HEK293 (cell line): ENCODE measurements at regions not wholly inside any gene's neighbourhood (a gene's known extent, or its start where the extent isn't known, plus 50 kb on each side); places are given as distances from the start of the nearest gene placed in this dataset.

Source experiments
- CTCF ChIA-PET: fragments of 350-600 bp; formaldehyde crosslinking; extraction: SDS; loops from one replicate; lab custom pipeline; 2021; ENCODE audit warnings: antibody characterized with exemption; lab: Yijun Ruan, JAX
- POLR2A ChIA-PET: fragments of 300-600 bp; formaldehyde crosslinking; extraction: SDS; loops from one replicate; lab custom pipeline; 2020; ENCODE audit warnings: antibody characterized with exemption, inconsistent platforms; lab: Yijun Ruan, JAX
- H3K27ac ChIP-seq: fragments of 200-500 bp; sonication (Bioruptor generic); 2 replicates; pipeline ENCODE4 v1.5.1; 2014; ENCODE audit warnings: low read depth, low read length, control low read depth, inconsistent platforms; ENCODE audit errors: extremely low read depth
- H3K36me3 ChIP-seq, 2 experiments: fragments of 200-500 bp in 1 of 2; sonication (Bioruptor generic) in 1 of 2; 1 replicate in 1 of 2; 2 replicates in 1 of 2; pipeline ENCODE4 v1.5.1; 2014 to 2017; ENCODE audit warnings: inconsistent platforms in 2 of 2, low read length in 2 of 2; ENCODE audit not compliant: control insufficient read depth in 2 of 2, insufficient read depth in 1 of 2
- H3K4me1 ChIP-seq: fragments of 200-500 bp; sonication (Bioruptor generic); 2 replicates; pipeline ENCODE4 v1.5.1; 2014; ENCODE audit warnings: mild to moderate bottlenecking, low read length, inconsistent platforms; ENCODE audit not compliant: control insufficient read depth, insufficient read depth
- H3K4me3 ChIP-seq: 2 replicates; pipeline ENCODE4 v1.5.1; 2011; ENCODE audit warnings: low read depth, mild to moderate bottlenecking, control low read depth, low read length, moderate library complexity
- H3K9me3 ChIP-seq: fragments of 200-500 bp; sonication (Bioruptor generic); 2 replicates; pipeline ENCODE4 v1.5.1; 2014; ENCODE audit warnings: low read depth, low read length, inconsistent platforms; ENCODE audit not compliant: control insufficient read depth, insufficient read depth
- BCL11A ChIP-seq: fragments of 450-650 bp; formaldehyde crosslinking; IDR thresholded peaks from 2 replicates; pipeline ENCODE4 v1.5.1; 2016; ENCODE audit warnings: low read depth, missing biosample characterization, missing genetic modification characterization
- BCL11B ChIP-seq: fragments of 450-650 bp; formaldehyde crosslinking; IDR thresholded peaks from 2 replicates; pipeline ENCODE4 v1.5.1; 2016; ENCODE audit warnings: low read depth, missing biosample characterization, missing genetic modification characterization
- MEIS1 ChIP-seq: sonication (generic); formaldehyde crosslinking; IDR thresholded peaks from 2 replicates; pipeline ENCODE4 v1.8.1; 2022; ENCODE audit warnings: missing genetic modification reagents, mild to moderate bottlenecking, borderline replicate concordance
- PRDM4 ChIP-seq: fragments of 450-650 bp; formaldehyde crosslinking; IDR thresholded peaks from 2 replicates; pipeline ENCODE4 v1.5.1; 2017; ENCODE audit warnings: missing biosample characterization, missing genetic modification characterization
- RBAK ChIP-seq: fragments of 450-650 bp; formaldehyde crosslinking; IDR thresholded peaks from 2 replicates; pipeline ENCODE4 v1.5.1; 2016; ENCODE audit warnings: missing biosample characterization, missing genetic modification characterization
- TCF7L2 ChIP-seq: IDR thresholded peaks from 2 replicates; pipeline ENCODE4 v1.6.1; 2011; ENCODE audit warnings: low read depth, mild to moderate bottlenecking, inconsistent platforms, low read length, moderate library complexity, borderline replicate concordance
- ZBTB20 ChIP-seq: fragments of 450-650 bp; formaldehyde crosslinking; IDR thresholded peaks from 2 replicates; pipeline ENCODE4 v1.5.1; 2016; ENCODE audit warnings: missing biosample characterization, missing genetic modification characterization
- ZFP3 ChIP-seq: fragments of 450-650 bp; formaldehyde crosslinking; IDR thresholded peaks from 2 replicates; pipeline ENCODE4 v1.5.1; 2016; ENCODE audit warnings: low read depth, missing biosample characterization, missing genetic modification characterization
- ZIC2 ChIP-seq: fragments of 450-650 bp; formaldehyde crosslinking; IDR thresholded peaks from 2 replicates; pipeline ENCODE4 v1.5.1; 2016; ENCODE audit warnings: missing biosample characterization, missing genetic modification characterization
- ZNF155 ChIP-seq: fragments of 450-650 bp; formaldehyde crosslinking; IDR thresholded peaks from 2 replicates; pipeline ENCODE4 v1.5.1; 2016; ENCODE audit warnings: missing biosample characterization, missing genetic modification characterization
- ZNF174 ChIP-seq: fragments of 450-650 bp; formaldehyde crosslinking; IDR thresholded peaks from 2 replicates; pipeline ENCODE4 v1.5.0; 2017; ENCODE audit warnings: missing biosample characterization, mild to moderate bottlenecking, missing genetic modification characterization
- ZNF266 ChIP-seq: fragments of 450-650 bp; formaldehyde crosslinking; IDR thresholded peaks from 2 replicates; pipeline ENCODE4 v1.5.1; 2016; ENCODE audit warnings: missing biosample characterization, missing genetic modification characterization, low read depth
- ZNF302 ChIP-seq: fragments of 450-650 bp; formaldehyde crosslinking; IDR thresholded peaks from 2 replicates; pipeline ENCODE4 v1.5.1; 2016; ENCODE audit warnings: missing biosample characterization, missing genetic modification characterization, low read depth
- ZNF48 ChIP-seq: fragments of 450-650 bp; formaldehyde crosslinking; IDR thresholded peaks from 2 replicates; pipeline ENCODE4 v1.5.1; 2016; ENCODE audit warnings: missing biosample characterization, missing genetic modification characterization
- ZNF501 ChIP-seq: fragments of 450-650 bp; formaldehyde crosslinking; IDR thresholded peaks from 2 replicates; pipeline ENCODE4 v1.5.1; 2016; ENCODE audit warnings: missing biosample characterization, missing genetic modification characterization
- ZNF510 ChIP-seq: fragments of 450-650 bp; formaldehyde crosslinking; IDR thresholded peaks from 2 replicates; pipeline ENCODE4 v1.5.1; 2018; ENCODE audit warnings: mild to moderate bottlenecking, missing genetic modification characterization, missing biosample characterization; ENCODE audit not compliant: insufficient replicate concordance
- ZNF548 ChIP-seq: fragments of 450-650 bp; formaldehyde crosslinking; IDR thresholded peaks from 2 replicates; pipeline ENCODE4 v1.5.1; 2016; ENCODE audit warnings: missing biosample characterization, missing genetic modification characterization
- ZNF555 ChIP-seq: fragments of 450-650 bp; formaldehyde crosslinking; conservative IDR thresholded peaks from 2 replicates; pipeline ENCODE4 v1.5.1; 2017; ENCODE audit warnings: missing biosample characterization, mild to moderate bottlenecking, missing genetic modification characterization, inconsistent platforms
- ZNF707 ChIP-seq: fragments of 450-650 bp; formaldehyde crosslinking; IDR thresholded peaks from 2 replicates; pipeline ENCODE4 v1.5.1; 2016; ENCODE audit warnings: missing biosample characterization, missing genetic modification characterization
- ZNF777 ChIP-seq: fragments of 450-650 bp; formaldehyde crosslinking; IDR thresholded peaks from 2 replicates; pipeline ENCODE4 v1.5.1; 2017; ENCODE audit warnings: missing biosample characterization, missing genetic modification characterization, borderline replicate concordance
- ZNF837 ChIP-seq: fragments of 450-650 bp; formaldehyde crosslinking; IDR thresholded peaks from 2 replicates; pipeline ENCODE4 v1.5.1; 2016; ENCODE audit warnings: missing biosample characterization, missing genetic modification characterization
- TF ChIP-seq, protein P1 (sequence below): fragments of 450-650 bp; formaldehyde crosslinking; IDR thresholded peaks from 2 replicates; pipeline ENCODE4 v1.5.1; 2016; ENCODE audit warnings: missing biosample characterization, missing genetic modification characterization
- TF ChIP-seq, protein P2 (sequence below): fragments of 450-650 bp; formaldehyde crosslinking; IDR thresholded peaks from 2 replicates; pipeline ENCODE4 v1.5.1; 2017; ENCODE audit warnings: missing biosample characterization, missing genetic modification characterization

DNA sequence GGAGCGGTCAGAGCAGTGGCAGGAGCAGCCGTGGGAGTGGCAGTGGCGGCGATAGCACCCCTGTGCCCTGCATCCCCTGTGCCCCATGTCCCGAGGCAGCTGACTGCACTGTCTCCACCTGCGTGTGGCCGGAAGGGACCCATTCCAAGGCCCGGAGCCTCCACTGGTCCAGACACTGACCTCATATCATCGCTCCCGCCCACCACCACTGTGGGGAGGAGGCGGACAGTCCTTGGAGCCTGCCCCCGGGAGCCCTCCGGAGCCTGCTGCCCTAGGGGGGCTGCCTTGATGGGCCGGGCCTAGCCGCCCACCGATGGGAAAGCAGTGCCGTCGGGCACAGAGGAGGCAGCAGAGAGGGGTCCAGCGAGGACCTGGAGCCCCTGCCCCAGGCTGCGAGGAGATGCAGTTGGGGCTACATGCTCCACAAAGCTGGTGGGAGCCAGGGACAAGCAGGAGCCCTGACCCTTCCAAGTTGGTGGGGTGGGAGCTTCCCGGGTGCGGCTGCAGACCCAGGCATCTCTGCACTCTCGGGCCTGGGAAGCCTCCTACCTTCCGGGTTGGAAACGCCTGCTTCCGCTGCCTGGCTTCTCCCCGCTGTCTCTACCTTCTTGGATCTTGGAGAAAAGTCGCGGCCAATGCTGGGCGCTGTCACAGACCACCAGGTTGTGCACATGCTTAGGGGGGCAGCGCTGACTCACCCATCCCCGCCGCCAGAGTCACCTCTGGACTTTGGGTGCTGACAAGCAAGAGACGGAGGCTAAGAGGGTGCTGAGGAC lies 283.2 kb upstream of the ROBO1 start:
- Histone ChIP-seq H3K36me3 (no peaks in the 10 kb centered on the region), H3K4me1 (no peaks in the 10 kb centered on the region), H3K9me3 (no peaks in the 10 kb centered on the region), H3K4me3 (no peak overlapping the region), H3K27ac (no peak overlapping the region)
- ChIA-PET CTCF (no interaction called here), POLR2A (no interaction called here)
- TF ChIP-seq ZBTB20 (tag by site-specific recombination) (no peak), MEIS1 (CRISPR knock-in tag) (no peak), TCF7L2 (no peak), ZNF555 (tag by site-specific recombination) (no peak), ZNF48 (tag by site-specific recombination) (no peak), ZNF707 (tag by site-specific recombination) (no peak), ZFP3 (tag by site-specific recombination) (no peak), ZNF837 (tag by site-specific recombination) (no peak), ZNF266 (tag by site-specific recombination) (no peak), BCL11B (tag by site-specific recombination) (no peak), ZNF548 (tag by site-specific recombination) (no peak), ZNF155 (no peak)
- TF ChIP-seq, all 188 proteins: peak for 0

DNA sequence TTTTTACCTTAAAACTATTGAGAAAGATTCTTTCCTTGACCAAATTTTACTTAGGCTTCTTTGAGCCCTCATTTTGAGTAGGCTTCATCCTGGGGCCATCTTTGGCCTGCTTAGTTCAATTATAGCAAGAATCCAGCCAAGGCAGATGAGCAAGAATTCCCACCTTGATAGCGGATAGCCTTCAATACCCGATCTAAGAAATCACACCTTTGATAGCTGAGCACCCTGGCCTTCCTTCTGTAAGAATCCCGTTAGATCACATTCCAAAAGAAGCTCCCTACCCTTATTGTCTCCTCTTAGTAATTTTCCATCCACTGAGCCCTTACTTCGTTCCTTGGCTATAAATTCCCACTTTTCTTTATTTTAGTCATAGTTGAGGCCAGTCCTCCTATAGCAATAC lies 275.4 kb upstream of the ROBO1 start:
- Histone ChIP-seq H3K9me3 (no peaks in the 10 kb centered on the region), H3K36me3 (no peaks in the 10 kb centered on the region), H3K4me3 (no peak overlapping the region), H3K4me1 (no peaks in the 10 kb centered on the region), H3K27ac (no peak overlapping the region)
- no peak for TF ChIP-seq ZNF777
- ChIA-PET CTCF (no interaction called here), POLR2A (no interaction called here)

DNA sequence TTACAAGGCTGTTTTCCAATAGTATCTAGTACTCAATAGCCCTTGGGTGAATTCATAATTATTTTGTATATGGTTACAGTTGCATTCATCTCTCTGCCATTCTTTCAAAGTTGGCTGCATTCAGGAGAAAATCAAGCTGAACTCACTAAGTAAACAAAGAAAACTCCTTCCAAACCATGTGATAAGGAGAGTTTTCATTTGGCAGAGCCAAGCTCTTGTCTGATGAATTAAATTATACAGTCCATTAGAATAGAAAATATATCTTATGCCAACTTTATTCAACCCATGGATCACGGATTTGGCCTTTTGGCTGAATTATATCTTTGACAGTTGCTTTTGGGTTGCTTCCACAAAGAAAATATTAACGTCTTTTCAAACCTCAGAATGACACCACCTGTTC lies 272.3 kb upstream of the ROBO1 start:
- Histone ChIP-seq H3K9me3 (no peaks in the 10 kb centered on the region), H3K27ac (no peak overlapping the region), H3K4me1 (no peaks in the 10 kb centered on the region), H3K4me3 (no peak overlapping the region), H3K36me3 (no peaks in the 10 kb centered on the region)
- POLR2A ChIA-PET = no interaction called here
- CTCF ChIA-PET = no interaction called here
- TF ChIP-seq, protein P1, sequence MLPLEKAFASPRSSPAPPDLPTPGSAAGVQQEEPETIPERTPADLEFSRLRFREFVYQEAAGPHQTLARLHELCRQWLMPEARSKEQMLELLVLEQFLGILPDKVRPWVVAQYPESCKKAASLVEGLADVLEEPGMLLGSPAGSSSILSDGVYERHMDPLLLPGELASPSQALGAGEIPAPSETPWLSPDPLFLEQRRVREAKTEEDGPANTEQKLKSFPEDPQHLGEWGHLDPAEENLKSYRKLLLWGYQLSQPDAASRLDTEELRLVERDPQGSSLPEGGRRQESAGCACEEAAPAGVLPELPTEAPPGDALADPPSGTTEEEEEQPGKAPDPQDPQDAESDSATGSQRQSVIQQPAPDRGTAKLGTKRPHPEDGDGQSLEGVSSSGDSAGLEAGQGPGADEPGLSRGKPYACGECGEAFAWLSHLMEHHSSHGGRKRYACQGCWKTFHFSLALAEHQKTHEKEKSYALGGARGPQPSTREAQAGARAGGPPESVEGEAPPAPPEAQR = no peak
- no peak for TF ChIP-seq ZNF302 (tag by site-specific recombination)
- no peak for TF ChIP-seq BCL11A (tag by site-specific recombination)

- ChIA-PET POLR2A (no interaction called here), CTCF (no interaction called here)
- Histone ChIP-seq H3K27ac (no peak overlapping the region), H3K9me3 (no peaks in the 10 kb centered on the region), H3K4me3 (no peak overlapping the region), H3K36me3 (no peaks in the 10 kb centered on the region), H3K4me1 (no peaks in the 10 kb centered on the region)
- TF ChIP-seq ZNF174 (tag by site-specific recombination) (no peak), ZIC2 (tag by site-specific recombination) (no peak), PRDM4 (tag by site-specific recombination) (no peak), RBAK (no peak), ZNF510 (no peak), ZNF501 (tag by site-specific recombination) (no peak)
- TF ChIP-seq, protein P2, sequence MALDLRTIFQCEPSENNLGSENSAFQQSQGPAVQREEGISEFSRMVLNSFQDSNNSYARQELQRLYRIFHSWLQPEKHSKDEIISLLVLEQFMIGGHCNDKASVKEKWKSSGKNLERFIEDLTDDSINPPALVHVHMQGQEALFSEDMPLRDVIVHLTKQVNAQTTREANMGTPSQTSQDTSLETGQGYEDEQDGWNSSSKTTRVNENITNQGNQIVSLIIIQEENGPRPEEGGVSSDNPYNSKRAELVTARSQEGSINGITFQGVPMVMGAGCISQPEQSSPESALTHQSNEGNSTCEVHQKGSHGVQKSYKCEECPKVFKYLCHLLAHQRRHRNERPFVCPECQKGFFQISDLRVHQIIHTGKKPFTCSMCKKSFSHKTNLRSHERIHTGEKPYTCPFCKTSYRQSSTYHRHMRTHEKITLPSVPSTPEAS = no peak
Measured at GRCh38 chr3:80036176-80036575, 268.4 kb upstream of the ROBO1 start.
